ENCODE measurements at regions not wholly inside any gene's neighbourhood (a gene's known extent, or its start where the extent isn't known, plus 50 kb on each side); places are given as distances from the start of the nearest gene placed in this dataset.
"Not testable (repeated sequence)": the region's sequence is repeated elsewhere in the genome, so short reads cannot be mapped to it uniquely, and the experiment has no call there.

GRCh38 chr3:88812576-88812975 lies 294.8 kb upstream of the EPHA3 start:
- DNase-seq, result no peak

DNA sequence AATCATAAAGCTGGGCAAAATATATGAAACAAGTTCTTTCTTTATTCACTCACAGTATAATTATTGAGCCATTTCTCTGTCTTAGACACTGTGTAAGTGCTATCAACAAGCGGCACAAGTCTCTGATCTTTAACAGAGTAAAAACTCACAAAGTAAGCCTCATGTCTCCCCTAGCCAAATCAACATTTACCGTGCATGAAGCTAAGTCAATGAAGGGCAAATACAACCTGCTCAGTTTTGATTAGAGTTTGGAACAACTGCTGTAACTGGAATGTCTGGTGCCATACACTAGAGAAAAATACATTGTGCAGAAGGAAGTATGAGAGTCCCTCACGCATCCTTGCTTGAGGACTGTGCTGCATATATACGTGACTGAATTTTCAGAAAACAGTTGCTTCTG lies 291.0 kb upstream of the EPHA3 start:
- no peak for DNase-seq

GRCh38 chr3:88824666-88825564 lies 282.5 kb upstream of the EPHA3 start:
- DNase-seq, result no peak

DNA sequence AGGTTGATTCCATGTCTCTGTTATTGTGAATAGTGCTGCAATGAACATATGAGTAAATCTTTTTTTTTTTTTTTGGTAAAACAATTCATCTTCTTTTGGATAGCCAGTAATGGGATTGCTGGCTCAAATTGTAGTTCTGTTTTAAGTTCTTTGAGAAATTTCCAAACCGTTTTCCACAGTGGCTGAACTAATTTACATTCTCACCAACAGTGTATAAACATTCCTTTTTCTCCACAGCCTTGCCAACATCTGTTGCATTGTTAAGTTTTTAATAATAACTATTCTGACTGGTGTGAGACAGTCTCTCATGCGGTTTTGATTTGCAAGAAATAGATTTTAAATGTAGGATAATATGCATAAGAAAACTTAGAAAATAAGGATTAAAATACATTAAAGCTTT lies 279.0 kb upstream of the EPHA3 start:
- no peak for DNase-seq

DNA sequence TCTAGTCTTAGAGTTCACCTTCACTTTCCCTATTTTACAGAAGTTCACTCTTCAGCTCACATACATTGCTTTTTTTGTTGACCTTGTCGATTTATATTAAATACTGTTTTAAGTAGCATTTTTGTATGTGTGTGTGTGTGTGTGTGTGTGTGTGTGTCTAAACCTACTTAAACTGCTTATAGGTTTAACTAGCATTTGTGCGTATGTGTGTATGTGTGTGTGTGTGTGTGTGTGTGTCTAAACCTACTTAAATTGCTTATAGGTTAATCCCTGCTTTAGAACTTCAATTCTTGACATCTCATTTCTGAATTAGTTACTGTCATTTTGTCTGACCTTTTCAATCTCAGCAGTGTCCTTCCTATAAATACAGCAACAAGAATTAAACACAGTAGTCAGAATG lies 254.8 kb upstream of the EPHA3 start:
- DNase-seq, result no peak

- DNase-seq, result no peak
Measured at GRCh38 chr3:88863196-88863595, 244.2 kb upstream of the EPHA3 start.

- no peak for DNase-seq
Measured at GRCh38 chr3:88876724-88877123, 230.7 kb upstream of the EPHA3 start.

GRCh38 chr3:88879905-88880304 lies 227.5 kb upstream of the EPHA3 start:
- no peak for DNase-seq

DNA sequence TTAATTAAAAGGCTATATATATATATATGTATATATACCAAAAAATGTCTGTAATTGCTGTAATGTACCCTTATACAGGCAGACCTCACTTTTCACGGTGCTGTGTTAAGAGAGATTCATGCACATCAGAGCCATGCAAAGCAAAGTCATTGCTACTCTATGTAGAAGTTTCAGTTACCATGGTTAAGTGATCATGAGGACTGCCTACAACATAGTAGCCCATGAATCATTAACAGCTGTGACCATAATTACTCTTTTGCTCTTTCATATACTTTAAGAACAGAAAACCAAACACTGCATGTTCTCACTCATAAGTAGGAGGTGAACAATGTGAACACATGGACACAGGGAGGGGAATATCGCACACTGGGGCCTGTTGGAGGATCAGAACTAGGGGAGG lies 225.3 kb upstream of the EPHA3 start:
- DNase-seq, result no peak

DNA sequence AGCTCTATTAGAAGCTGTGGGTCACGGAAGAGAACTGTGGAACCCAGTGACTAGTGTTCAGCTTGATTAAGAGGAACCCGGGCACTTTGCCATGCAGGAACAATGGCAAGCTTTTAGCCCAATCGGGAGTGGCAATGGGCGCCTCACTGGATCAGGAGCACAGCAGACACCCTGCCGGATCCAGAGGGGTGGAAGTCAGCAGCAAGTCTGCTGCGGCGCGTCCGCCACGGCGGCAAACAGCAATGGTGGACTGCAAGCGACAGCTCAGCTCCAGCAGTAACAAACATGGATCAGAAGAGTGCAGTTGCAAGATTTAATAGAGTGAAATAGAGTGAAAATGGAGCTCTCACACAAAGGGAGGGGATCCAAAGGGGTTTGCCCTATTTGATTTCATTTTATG lies 220.8 kb upstream of the EPHA3 start:
- not testable (repeated sequence) for DNase-seq

- DNase-seq, result no peak
Measured at GRCh38 chr3:88896026-88896425, 211.4 kb upstream of the EPHA3 start.

DNA sequence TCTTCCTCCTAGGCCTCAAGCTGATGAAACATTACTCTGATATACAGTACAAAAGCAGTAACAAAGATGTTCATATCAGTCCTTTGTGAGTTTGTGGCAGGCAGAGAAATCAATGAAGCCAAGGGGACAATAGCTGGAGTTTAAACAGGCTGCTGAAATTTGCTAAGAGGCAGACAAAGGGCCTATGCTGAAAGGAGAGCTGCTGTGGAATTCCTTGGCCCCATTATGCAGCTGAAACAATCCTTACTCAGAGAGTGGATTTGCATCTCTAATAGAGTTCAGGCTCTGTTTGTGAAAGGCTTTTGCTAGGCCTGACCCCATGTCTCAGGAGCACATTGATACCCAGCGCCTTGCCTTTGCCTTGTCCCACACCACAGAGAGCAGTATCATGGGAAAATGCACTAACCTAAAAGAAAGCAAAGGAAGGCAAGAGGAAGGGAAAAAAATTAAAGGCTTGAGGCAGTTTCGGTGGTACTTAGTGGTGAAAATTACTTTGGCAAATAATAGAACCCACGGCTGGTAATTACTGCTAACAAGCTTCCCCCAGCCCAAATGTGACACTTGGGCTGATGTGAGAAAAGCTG lies 195.0 kb upstream of the EPHA3 start:
- DNase-seq, result no peak

GRCh38 chr3:88918841-88919240 lies 188.6 kb upstream of the EPHA3 start:
- no peak for DNase-seq

GRCh38 chr3:88921986-88922385 lies 185.4 kb upstream of the EPHA3 start:
- no peak for DNase-seq

GRCh38 chr3:88926221-88926620 lies 181.2 kb upstream of the EPHA3 start:
- no peak for DNase-seq

- DNase-seq, result no peak
Measured at GRCh38 chr3:88930611-88931010, 176.8 kb upstream of the EPHA3 start.

DNA sequence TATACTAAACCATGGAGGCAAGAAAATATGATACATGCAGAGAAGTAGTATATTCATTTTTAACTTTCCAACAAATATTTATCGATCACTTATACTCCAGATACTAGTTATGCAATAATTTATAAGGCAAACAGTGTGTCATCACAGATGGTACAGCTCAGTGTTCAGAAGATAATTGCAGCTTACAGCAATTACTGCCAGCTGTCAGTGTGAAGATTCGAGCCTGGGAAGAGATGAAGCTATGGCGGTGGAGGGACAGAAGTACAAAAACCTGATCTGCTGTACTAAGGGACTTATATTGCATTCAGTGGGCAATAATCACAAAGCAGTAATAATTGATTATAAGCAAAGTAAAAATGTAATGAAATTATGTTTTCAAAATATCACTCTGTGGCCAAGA lies 170.6 kb upstream of the EPHA3 start:
- DNase-seq, result no peak

- DNase-seq, result no peak
Measured at GRCh38 chr3:88940296-88940695, 167.1 kb upstream of the EPHA3 start.

GRCh38 chr3:88947013-88947412 lies 160.4 kb upstream of the EPHA3 start:
- DNase-seq, result no peak

DNA sequence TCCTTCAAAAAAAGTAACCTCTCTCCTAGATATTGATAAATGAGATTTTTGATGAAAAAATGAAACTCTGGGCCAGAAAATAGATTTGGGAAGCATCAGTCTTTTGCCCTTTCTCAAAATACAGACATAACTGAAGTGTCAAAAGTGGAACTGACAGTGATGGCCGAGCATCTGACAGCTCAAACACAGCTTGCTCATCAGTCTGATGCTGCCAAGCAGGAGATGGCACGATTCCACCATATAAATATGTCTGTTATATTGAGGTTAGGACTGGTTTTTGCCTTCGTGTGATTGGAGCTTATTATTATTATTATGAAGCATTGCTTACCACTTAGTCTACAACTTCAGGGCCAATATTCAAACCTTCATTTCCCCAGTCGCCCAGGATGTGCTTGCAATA lies 152.6 kb upstream of the EPHA3 start:
- no peak for DNase-seq

DNA sequence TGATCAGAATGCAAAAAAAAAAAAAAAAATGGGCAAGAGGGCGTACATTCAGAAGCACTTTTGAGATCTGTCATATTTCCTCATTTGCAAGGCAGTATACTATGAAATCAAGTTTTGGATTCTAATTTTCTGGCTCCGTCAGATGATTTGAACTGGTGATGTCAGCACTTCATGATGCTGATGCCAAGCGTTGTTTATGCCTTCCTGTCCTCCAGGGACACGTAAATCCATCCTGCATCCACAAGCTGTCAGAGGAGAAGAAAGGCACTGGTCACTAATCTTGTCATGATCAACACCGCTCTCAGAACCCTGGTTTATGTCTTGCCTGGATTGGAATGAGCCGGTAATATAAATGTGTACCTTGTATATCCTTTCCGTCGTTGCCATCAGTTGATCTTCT lies 152.1 kb upstream of the EPHA3 start:
- no peak for DNase-seq

GRCh38 chr3:88957711-88958439 lies 149.5 kb upstream of the EPHA3 start:
- no peak for DNase-seq

DNA sequence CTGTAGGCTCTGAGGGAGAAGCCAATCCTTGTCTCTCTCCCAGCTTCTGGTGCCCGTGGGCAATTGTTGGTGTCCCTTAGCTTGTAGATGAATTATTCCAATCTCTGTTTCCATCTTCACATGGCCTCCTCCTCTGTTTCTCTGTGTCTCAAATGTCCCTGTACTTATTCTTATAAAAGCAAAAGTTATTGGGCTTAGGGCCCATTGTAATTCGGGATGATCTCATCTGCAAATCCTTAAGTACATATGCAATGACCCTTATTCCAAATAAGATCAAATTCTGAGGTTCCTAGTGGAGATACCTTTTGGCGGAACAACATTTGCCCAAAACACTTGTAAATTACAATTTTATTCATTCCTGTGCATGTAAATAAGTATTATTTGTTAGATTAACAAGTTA lies 147.4 kb upstream of the EPHA3 start:
- no peak for DNase-seq

DNA sequence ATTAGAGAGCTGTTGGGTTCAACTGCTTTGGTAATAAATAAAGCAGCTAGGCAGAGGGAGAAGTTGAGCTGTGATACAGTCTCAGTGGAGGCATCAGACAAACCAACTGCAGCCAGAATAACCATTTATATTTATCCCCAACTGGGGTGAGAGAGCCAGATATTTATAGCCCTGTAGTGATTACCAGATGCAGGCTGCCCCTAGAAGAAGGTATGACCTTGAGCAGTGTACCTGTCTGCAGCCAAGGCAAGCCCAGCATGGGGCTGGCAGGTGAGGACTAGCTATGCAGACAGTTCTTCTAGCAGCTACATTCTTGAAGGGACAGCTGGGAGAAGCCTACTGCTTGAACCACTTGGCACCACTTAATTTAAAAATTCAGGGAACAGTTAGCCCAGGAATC lies 144.4 kb upstream of the EPHA3 start:
- DNase-seq, result no peak

Data from activated CD4-positive, alpha-beta T cell treated with anti-CD3 and anti-CD28 coated beads, Interleukin-2, amount 50 U/mL, for 16 hours (primary cell).